Uterus (tissue), 3 donors: ENCODE measurements at regions not wholly inside any gene's neighbourhood (a gene's known extent, or its start where the extent isn't known, plus 50 kb on each side); places are given as distances from the start of the nearest gene placed in this dataset.

Source experiments
- DNase-seq, 2 donors: peaks; one replicate each; pipeline ENCODE4 v3.0.0-alpha.2; 2019 to 2020
- H3K27ac ChIP-seq, 2 donors: fragments of 200-600 bp; sonication (generic); 1 replicate in 1 of 2; 2 replicates in 1 of 2; pipeline ENCODE4 v1.5.1; 2016 to 2018
- H3K27me3 ChIP-seq, 2 donors: fragments of 200-600 bp; sonication (generic); one replicate each; pipeline ENCODE4 v1.5.1; 2018 to 2019; ENCODE audit warnings: control low read depth in 1 of 2
- H3K36me3 ChIP-seq, 2 donors: fragments of 200-600 bp; sonication (generic); one replicate each; pipeline ENCODE4 v1.5.1; 2019; ENCODE audit warnings: control low read depth in 1 of 2
- H3K4me1 ChIP-seq, 2 donors: fragments of 200-600 bp; sonication (generic); one replicate each; pipeline ENCODE4 v1.5.1; 2018 to 2019; ENCODE audit warnings: control low read depth in 1 of 2
- H3K4me3 ChIP-seq, 2 donors: fragments of 200-600 bp; sonication (generic); 1 replicate in 1 of 2; 2 replicates in 1 of 2; pipeline ENCODE4 v1.5.1; 2018 to 2019; ENCODE audit warnings: mild to moderate bottlenecking in 1 of 2
- H3K9me3 ChIP-seq, 2 donors: fragments of 200-600 bp; sonication (generic); one replicate each; pipeline ENCODE4 v1.5.1; 2019; ENCODE audit warnings: control low read depth in 1 of 2
- POLR2A ChIP-seq, 2 donors: fragments of 450-650 bp; IDR thresholded peaks; one replicate each; pipeline ENCODE4 v1.6.1; 2016; ENCODE audit warnings: antibody characterized with exemption in 2 of 2, mild to moderate bottlenecking in 1 of 2, moderate library complexity in 1 of 2
- intact Hi-C: fragments of 100-400 bp; cut with DNase I; formaldehyde crosslinking; loops from one replicate; pipeline ENCODE4 v1.15.1; 2023; ENCODE audit warnings: low total_unique reads
- TF ChIP-seq, protein P1 (sequence below), 4 experiments: fragments of 200-600 bp in 2 of 4; fragments of 450-650 bp in 2 of 4; sonication (generic) in 2 of 4; IDR thresholded peaks; one replicate each; pipeline ENCODE4 v1.5.1; 2016 to 2019; ENCODE audit warnings: antibody characterized with exemption in 4 of 4, mild to moderate bottlenecking in 2 of 4, moderate library complexity in 1 of 4
- donor health status: DM: yes; HTN: yes; CAD: no.

DNA sequence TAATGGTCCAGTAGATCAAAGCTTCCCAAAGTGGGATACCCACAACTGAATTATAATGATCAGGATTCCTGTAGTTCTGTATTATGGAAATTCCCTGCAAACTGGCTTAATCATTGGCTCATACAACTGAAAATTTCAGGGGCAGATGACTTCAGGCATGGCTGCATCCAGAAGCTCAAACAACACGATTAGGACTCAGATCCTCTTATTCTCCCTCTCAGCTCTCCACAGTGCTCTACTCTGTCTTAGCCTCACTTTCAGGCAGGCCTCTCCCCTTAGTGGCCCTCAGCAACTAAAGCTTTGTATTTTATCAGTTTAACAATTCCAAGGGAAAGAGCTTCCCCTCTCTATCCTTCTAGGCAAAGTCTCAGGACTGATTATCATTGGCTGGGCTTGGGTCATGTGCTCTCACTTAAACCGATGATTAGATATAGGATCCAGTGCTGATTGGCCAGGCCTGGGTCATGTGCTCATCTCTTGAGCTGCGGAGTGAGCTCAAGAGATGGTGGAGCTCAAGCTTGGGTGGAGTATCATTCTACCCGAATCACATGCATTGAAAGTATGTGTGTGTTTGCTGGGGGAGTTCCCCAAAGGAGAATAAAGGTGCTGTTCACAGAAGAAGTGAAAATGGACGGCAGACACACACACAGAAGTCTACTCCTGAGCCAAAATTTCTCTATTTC is 57.9 kb upstream of the RUNX3 start:
- Histone ChIP-seq H3K36me3 (no peaks in the 10 kb centered on the region), H3K27me3 (no peaks in the 10 kb centered on the region), H3K27ac (no peak overlapping the region), H3K9me3 (no peaks in the 10 kb centered on the region), H3K4me1 (no peaks in the 10 kb centered on the region), H3K4me3 (no peak overlapping the region)
- intact Hi-C loops = no loop called here
- no peak for DNase-seq
- TF ChIP-seq POLR2A (IDR thresholded peaks at IDR 0.05) = no peak

DNA sequence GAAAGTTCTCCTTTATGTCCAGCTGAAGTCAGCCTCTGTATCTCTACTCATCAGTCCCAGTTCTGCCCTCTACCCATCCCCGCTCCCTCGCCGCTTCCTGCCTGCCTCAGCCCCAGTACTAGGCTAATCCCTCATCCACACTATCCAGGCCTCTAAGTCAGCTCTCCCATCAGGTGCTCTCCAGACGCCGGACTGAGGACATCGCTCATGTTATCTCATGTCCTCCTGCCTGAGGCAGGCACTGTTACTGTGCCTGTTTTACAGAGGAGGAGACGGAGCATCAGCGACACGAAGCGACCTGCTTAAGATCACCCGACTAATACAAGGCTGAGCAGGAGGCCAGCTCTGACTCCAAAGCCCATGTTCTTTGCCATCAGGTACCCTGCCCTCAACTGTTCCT is 57.3 kb upstream of the RUNX3 start:
- DNase-seq = no peak
- Histone ChIP-seq H3K4me1 (no peaks in the 10 kb centered on the region), H3K9me3 (no peaks in the 10 kb centered on the region), H3K27ac (no peak overlapping the region), H3K36me3 (no peaks in the 10 kb centered on the region), H3K27me3 (no peaks in the 10 kb centered on the region), H3K4me3 (no peak overlapping the region)
- TF ChIP-seq, protein P1, sequence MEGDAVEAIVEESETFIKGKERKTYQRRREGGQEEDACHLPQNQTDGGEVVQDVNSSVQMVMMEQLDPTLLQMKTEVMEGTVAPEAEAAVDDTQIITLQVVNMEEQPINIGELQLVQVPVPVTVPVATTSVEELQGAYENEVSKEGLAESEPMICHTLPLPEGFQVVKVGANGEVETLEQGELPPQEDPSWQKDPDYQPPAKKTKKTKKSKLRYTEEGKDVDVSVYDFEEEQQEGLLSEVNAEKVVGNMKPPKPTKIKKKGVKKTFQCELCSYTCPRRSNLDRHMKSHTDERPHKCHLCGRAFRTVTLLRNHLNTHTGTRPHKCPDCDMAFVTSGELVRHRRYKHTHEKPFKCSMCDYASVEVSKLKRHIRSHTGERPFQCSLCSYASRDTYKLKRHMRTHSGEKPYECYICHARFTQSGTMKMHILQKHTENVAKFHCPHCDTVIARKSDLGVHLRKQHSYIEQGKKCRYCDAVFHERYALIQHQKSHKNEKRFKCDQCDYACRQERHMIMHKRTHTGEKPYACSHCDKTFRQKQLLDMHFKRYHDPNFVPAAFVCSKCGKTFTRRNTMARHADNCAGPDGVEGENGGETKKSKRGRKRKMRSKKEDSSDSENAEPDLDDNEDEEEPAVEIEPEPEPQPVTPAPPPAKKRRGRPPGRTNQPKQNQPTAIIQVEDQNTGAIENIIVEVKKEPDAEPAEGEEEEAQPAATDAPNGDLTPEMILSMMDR (IDR thresholded peaks at IDR 0.05) = no peak
- TF ChIP-seq POLR2A (IDR thresholded peaks at IDR 0.05) = no peak
- intact Hi-C loops = no loop called here

DNA sequence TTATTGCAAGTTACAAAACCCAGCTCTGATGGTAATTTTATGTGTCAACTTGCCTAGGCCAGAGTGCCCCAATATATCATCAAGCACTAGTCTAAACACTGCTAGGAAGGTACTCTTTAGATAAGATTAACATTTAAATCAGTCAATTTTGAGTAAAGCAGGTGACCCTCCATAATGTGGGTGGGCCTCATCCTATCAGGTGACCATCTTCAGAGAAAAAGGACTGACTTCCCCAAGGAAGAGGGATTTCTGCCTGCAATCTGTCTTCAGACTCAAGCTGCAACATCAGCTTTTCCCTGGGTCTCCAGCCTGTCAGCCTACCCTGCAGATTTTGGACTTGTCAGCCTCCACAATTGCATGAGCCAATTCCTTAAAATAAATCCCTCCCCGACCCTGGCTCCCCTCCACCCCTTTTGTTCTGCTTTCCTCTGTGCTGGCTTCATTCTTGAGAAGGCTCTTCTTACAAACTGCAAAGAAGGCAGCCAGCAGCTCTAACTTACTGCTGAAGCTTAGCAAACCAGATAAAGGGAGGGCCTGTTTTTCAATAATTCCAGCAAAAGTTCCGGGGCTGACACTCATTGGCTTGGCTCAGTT is 56.4 kb upstream of the RUNX3 start:
- TF ChIP-seq POLR2A (IDR thresholded peaks at IDR 0.05) = no peak
- no peaks in the 10 kb centered on the region for H3K4me1 ChIP-seq
- H3K4me3 ChIP-seq = no peak overlapping the region
- DNase-seq = no peak
- H3K27ac ChIP-seq = no peak overlapping the region
- no peaks in the 10 kb centered on the region for H3K27me3 ChIP-seq
- H3K9me3 ChIP-seq = no peaks in the 10 kb centered on the region
- no peaks in the 10 kb centered on the region for H3K36me3 ChIP-seq
- intact Hi-C loops = no loop called here

DNA sequence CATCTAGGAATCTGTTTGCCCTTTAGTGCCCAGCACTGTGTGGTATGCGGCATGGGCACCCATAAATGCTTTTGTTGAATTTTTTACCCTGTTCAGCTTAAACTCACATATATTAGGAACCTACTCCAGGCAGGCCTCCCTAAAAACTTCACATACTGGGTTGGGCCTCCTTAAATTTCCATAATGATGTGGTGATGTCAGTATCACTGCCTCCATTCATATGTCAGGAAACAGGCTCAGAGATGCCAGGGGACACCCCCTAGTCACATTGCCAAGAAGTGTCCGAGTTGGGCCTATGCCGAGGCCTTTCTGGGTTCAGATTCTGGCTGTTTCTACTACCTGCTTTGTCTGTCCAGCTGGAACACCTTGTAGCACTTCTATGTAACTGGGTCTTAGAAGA is 55.7 kb upstream of the RUNX3 start:
- intact Hi-C loops = no loop called here
- Histone ChIP-seq H3K27ac (no peak overlapping the region), H3K9me3 (no peaks in the 10 kb centered on the region), H3K27me3 (no peaks in the 10 kb centered on the region), H3K4me1 (no peaks in the 10 kb centered on the region), H3K36me3 (no peaks in the 10 kb centered on the region), H3K4me3 (no peak overlapping the region)
- TF ChIP-seq POLR2A (IDR thresholded peaks at IDR 0.05) = no peak
- TF ChIP-seq, protein P1 (IDR thresholded peaks at IDR 0.05) = no peak
- no peak for DNase-seq

DNA sequence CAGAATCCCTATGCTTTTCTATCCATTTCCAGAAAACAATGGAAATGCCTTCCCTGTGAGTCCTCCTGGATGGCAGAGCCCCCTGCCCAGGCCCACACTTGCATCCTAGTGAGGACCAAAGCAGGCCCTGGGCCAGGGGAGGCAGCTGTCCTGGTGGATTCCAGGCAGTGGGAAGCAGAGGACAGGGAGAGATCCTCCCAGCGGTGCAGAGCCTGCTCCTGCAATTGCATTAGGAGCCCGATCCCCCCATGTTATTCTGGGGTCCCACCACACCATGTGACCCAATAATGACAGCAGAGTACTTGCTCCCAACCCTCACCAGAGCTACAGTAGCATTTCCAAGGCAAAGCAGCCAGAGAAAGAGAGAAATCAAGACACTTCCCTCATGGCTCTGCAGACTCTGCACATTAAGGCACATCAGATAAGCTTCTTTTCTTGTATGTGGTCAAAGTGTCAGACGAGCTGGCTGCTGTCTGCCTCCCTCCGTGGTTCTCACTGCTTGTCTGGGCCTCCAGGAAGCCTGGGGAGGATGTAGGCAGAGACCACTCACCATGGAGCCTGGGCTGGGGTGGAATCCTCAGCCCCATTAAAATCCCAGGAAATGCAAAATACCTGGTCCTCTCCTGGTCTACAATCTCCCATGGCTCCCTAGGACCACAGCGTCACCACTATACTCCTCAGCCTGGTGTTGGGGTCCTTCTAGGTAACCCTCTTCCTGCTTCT is 54.9 kb upstream of the RUNX3 start:
- Histone ChIP-seq H3K9me3 (no peaks in the 10 kb centered on the region), H3K4me3 (no peak overlapping the region), H3K27me3 (no peaks in the 10 kb centered on the region), H3K4me1 (no peaks in the 10 kb centered on the region), H3K27ac (no peak overlapping the region), H3K36me3 (no peaks in the 10 kb centered on the region)
- intact Hi-C loops = no loop called here
- DNase-seq = no peak
- TF ChIP-seq, protein P1 (IDR thresholded peaks at IDR 0.05) = no peak
- TF ChIP-seq POLR2A (IDR thresholded peaks at IDR 0.05) = no peak

DNA sequence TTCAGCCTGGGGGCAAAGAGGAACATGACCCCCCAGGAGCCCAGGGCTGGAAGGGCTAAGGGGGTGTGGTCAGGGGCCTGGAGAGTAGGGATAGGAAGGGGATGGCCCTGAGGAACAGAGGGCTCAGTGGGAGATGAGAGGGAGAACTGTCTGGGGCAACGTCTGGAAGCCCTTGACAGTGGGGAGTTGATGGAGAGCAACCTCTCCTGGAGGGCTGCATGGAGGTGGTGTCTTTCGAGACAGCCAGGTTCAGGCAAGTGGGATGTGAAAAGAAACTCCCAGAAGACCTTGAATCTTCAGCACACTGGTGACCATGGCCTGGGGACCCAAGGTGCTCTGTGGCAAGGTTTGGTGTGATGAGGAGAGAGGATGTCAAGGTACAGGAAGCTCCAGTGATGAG is 54.2 kb upstream of the RUNX3 start:
- H3K4me1 ChIP-seq = no peaks in the 10 kb centered on the region
- TF ChIP-seq POLR2A (IDR thresholded peaks at IDR 0.05) = no peak
- TF ChIP-seq, protein P1 (IDR thresholded peaks at IDR 0.05) = no peak
- intact Hi-C loops = no loop called here

More for the DNA sequence above, 54.2 kb upstream of the RUNX3 start:
- no peak overlapping the region for H3K27ac ChIP-seq
- H3K9me3 ChIP-seq = no peaks in the 10 kb centered on the region
- no peak overlapping the region for H3K4me3 ChIP-seq
- no peaks in the 10 kb centered on the region for H3K27me3 ChIP-seq
- H3K36me3 ChIP-seq = no peaks in the 10 kb centered on the region
- DNase-seq = no peak
